GM12872 (cell line): ENCODE measurements at regions not wholly inside any gene's neighbourhood (a gene's known extent, or its start where the extent isn't known, plus 50 kb on each side); places are given as distances from the start of the nearest gene placed in this dataset.

Experiments
- TF ChIP-seq, protein P1 (sequence below): IDR thresholded peaks from 3 replicates; pipeline ENCODE4 v1.5.1; 2011; ENCODE audit warnings: low read depth, mild to moderate bottlenecking, low read length, moderate library complexity; ENCODE audit not compliant: insufficient read depth

DNA sequence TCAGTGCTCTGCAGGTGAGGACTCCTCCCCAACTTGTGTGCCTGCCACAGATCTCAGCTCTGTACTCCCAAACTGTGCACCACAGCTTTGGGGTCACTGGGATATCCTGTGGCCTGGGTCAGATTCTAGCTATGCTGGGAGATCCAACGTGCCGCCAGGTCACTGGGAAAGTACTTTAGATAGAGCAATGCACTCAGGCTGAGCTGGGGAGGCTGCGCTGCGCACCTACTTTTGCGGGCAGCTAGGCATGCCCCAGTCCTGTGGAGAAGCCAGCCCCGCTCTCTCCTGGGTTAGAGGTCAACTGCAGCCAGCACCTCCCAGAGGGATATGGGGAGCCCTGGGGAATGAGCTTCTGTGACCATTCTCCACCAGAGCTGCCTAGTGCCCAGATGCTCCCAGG is 552.1 kb upstream of the CDH9 start:
- TF ChIP-seq, protein P1, sequence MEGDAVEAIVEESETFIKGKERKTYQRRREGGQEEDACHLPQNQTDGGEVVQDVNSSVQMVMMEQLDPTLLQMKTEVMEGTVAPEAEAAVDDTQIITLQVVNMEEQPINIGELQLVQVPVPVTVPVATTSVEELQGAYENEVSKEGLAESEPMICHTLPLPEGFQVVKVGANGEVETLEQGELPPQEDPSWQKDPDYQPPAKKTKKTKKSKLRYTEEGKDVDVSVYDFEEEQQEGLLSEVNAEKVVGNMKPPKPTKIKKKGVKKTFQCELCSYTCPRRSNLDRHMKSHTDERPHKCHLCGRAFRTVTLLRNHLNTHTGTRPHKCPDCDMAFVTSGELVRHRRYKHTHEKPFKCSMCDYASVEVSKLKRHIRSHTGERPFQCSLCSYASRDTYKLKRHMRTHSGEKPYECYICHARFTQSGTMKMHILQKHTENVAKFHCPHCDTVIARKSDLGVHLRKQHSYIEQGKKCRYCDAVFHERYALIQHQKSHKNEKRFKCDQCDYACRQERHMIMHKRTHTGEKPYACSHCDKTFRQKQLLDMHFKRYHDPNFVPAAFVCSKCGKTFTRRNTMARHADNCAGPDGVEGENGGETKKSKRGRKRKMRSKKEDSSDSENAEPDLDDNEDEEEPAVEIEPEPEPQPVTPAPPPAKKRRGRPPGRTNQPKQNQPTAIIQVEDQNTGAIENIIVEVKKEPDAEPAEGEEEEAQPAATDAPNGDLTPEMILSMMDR = no peak

DNA sequence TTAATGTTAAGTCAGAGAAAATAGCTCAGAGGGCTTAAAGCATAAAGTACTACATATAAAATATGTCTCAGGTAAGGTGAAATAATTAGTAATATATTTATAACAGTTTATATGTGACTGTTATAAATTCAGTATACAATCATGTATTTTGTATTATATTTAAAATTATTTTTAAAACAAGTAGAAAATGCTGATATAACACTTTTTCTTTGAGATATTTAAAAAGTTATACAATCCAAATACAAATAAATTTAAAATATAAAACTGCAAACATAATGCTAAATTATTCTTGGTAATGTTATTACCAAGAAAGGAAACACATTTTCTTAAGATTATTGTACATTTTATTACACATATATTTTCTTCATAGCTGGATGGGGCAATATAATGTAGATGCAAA is 539.9 kb upstream of the CDH9 start:
- TF ChIP-seq, protein P1 = no peak

DNA sequence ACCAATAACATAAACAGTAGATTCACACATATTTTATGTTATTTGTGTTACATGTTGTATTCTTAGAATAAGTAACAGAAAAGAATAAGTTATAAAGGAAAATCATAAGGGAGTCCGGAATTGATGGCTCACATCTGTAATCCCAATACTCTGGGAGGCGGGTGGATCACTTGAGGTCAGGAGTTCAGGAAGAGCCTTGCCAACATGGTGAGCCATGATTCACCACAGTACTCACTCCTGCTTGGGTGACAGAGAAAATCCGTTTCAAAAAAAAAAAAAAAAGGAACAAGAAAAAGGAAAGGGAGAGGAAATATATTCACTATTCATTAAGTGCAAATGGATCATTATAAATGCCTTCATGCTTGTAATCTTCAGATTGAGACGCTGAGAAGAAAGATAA is 533.3 kb upstream of the CDH9 start:
- TF ChIP-seq, protein P1 = no peak

DNA sequence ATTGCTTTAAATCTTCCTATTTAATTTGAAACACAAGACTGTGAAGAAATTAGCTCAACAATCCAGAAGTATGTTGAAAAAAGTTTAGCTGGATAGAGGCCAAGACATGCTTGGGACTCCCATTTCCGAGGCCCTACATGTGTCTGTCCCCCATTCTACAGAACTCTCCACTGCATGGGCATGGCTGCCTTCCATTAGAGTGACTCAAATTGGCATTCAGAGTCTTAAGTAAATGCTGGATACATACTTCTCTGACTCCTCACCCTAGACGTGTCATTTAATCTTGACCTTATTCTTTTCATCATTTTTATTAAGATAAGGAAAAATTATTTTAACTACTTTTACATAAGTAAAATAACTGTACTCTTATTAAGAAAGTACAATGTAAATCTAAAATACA is 530.4 kb upstream of the CDH9 start:
- TF ChIP-seq, protein P1 = no peak

DNA sequence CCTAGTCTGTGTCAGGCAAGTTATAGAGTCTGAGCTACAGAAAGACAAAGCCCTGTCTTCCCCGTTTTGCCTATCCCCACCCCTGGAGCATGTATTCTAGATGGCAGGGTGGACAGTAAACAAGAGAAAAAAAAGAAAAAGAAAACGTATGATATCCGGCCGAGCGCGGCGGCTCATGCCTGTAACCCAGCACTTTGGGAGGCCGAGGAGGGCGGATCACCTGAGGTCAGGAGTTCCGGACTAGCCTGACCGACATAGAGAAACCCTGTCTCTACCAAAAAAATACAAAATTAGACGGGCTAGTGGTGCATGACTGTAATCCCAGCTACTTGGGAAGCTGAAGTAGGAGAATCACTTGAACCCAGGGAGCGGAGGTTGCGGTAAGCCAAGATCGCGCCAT is 523.0 kb upstream of the CDH9 start:
- TF ChIP-seq, protein P1 = no peak

DNA sequence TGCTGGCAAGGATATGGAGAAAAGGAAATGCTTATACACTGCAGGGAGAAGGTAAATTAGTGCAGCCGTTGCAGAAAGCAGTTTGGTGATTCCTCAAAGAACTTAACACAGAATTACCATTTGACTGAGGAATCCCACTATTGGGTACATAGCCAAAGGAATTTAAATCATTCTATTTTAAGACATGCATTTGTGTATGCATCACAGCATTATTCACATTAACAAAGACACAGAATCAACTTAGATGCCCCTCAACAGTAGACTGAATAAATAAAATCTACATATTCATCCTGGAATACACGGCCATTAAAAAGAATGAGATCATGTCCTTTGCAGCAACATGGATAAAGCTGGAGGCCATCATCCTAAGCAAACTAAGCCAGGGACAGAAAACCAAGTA is 510.1 kb upstream of the CDH9 start:
- TF ChIP-seq, protein P1 = no peak

DNA sequence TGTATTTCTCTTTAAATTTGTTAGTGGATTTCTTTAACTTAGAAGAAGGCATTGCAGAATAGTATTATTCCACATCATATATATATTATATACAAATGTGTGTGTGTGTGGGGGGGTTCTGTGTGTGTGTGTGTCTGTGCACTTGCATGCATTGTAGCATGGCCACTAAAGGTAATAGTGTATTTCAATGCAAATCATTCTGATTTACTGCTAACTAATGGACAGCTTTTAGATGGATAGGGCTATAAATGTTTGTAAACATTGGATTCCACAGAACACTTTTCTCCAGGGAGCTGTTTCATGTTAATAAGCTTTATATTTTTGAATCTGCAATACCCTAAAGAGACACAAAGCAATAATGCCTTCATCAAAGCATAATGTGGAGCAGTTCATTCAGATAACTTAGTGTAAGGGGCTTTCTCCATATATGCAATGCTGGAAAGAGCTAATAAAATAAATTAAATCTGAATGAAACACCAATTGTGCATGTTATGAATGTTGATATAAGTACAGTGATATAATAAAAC is 496.7 kb upstream of the CDH9 start:
- TF ChIP-seq, protein P1 = no peak
